Esophagus muscularis mucosa (tissue), 4 donors: ENCODE measurements at regions not wholly inside any gene's neighbourhood (a gene's known extent, or its start where the extent isn't known, plus 50 kb on each side); places are given as distances from the start of the nearest gene placed in this dataset.
A peak's percentile ranks its signal among the peaks of the same experiment; 100 is the strongest.
"Not testable (repeated sequence)": the region's sequence is repeated elsewhere in the genome, so short reads cannot be mapped to it uniquely, and the experiment has no call there.

Experiments used
- DNase-seq: peaks from one replicate; pipeline ENCODE4 v3.0.0-alpha.2; 2017; ENCODE audit errors: extremely low spot score
- H3K27ac ChIP-seq, 4 donors: fragments of 200-600 bp; sonication (generic); replicated peaks in 1 of 4; 1 replicate in 3 of 4; 2 replicates in 1 of 4; pipeline ENCODE4 v1.5.1; 2016 to 2019; ENCODE audit warnings: mild to moderate bottlenecking in 1 of 4
- H3K27me3 ChIP-seq, 4 donors: fragments of 200-600 bp; sonication (generic); one replicate each; pipeline versions ENCODE4 v1.5.1 to v1.6.0; 2016 to 2019
- H3K36me3 ChIP-seq, 4 donors: fragments of 200-600 bp; sonication (generic); one replicate each; pipeline ENCODE4 v1.5.1; 2016 to 2019
- H3K4me1 ChIP-seq, 4 donors: fragments of 200-600 bp; sonication (generic); one replicate each; pipeline ENCODE4 v1.5.1; 2016 to 2019
- H3K4me3 ChIP-seq, 4 donors: fragments of 200-600 bp; sonication (generic); 1 replicate in 2 of 4; 2 replicates in 2 of 4; pipeline ENCODE4 v1.5.1; 2016 to 2019; ENCODE audit warnings: mild to moderate bottlenecking in 4 of 4, moderate library complexity in 1 of 4
- H3K9me3 ChIP-seq, 4 donors: fragments of 200-600 bp; sonication (generic); 1 replicate in 3 of 4; 2 replicates in 1 of 4; pipeline ENCODE4 v1.5.1; 2016 to 2019
- CTCF ChIP-seq, 3 experiments: fragments of 200-600 bp in 2 of 3; fragments of 450-650 bp in 1 of 3; sonication (generic) in 2 of 3; IDR thresholded peaks; one replicate each; pipeline ENCODE4 v1.5.1; 2017 to 2019; ENCODE audit warnings: antibody characterized with exemption in 3 of 3, mild to moderate bottlenecking in 2 of 3, moderate library complexity in 1 of 3
- EP300 ChIP-seq: sonication (generic); formaldehyde crosslinking; IDR thresholded peaks from one replicate; pipeline ENCODE4 v1.6.1; 2017; ENCODE audit warnings: antibody characterized with exemption
- POLR2A ChIP-seq: fragments of 450-650 bp; IDR thresholded peaks from one replicate; pipeline ENCODE4 v1.6.1; 2017; ENCODE audit warnings: antibody characterized with exemption, moderate library complexity, mild to moderate bottlenecking, low read depth
- POLR2AphosphoS5 ChIP-seq, 2 donors: sonication (generic); formaldehyde crosslinking; IDR thresholded peaks; one replicate each; pipeline ENCODE4 v1.6.1; 2017; ENCODE audit warnings: antibody characterized with exemption in 2 of 2
- whole genome bisulfite sequencing: methylation state at CpG from one replicate; pipeline ENCODE4 v1.1.5; 2018; 5-methylcytosine and 5-hydroxymethylcytosine counted together
- intact Hi-C: fragments of 100-400 bp; cut with DNase I; formaldehyde crosslinking; loops from one replicate; pipeline ENCODE4 v1.15.1; 2023

- no peak for DNase-seq
- Histone ChIP-seq H3K36me3 (no peaks in the 10 kb centered on the region), H3K4me1 (peaks cover 3 to 9% (median 6%) of the 10 kb centered on the region in 4 donors), H3K4me3 (peak overlapping the region in 1 of 4 donors; percentile 15), H3K9me3 (peaks cover 0 to 6% (median 0%) of the 10 kb centered on the region in 4 donors), H3K27ac (no peak overlapping the region), H3K27me3 (peaks cover 0 to 90% (median 45%) of the 10 kb centered on the region in 4 donors)
- 3% methylated on average over 29 of the region's 35 CpGs for WGBS
- TF ChIP-seq CTCF (IDR thresholded peaks at IDR 0.05) (no peak), EP300 (no peak), POLR2A (no peak), POLR2AphosphoS5 (IDR thresholded peaks at IDR 0.05) (no peak)
- intact Hi-C loops, result no loop called here
These were observed 129.4 kb downstream of the TRIM27 start for GRCh38 chr6:28794175-28795002.

- H3K27ac ChIP-seq, H3K9me3 ChIP-seq, H3K4me1 ChIP-seq, DNase-seq, H3K36me3 ChIP-seq, H3K4me3 ChIP-seq, intact Hi-C loops: not testable (repeated sequence)
- WGBS, result 71% methylated on average over 4 of the region's 4 CpGs
- H3K27me3 ChIP-seq, result peaks cover 0 to 87% (median 18%) of the 10 kb centered on the region in 4 donors
These were observed 123.1 kb downstream of the TRIM27 start for GRCh38 chr6:28800647-28801046.

GRCh38 chr6:28802417-28803336 lies 121.1 kb downstream of the TRIM27 start:
- Histone ChIP-seq H3K9me3 (no peaks in the 10 kb centered on the region), H3K36me3 (no peaks in the 10 kb centered on the region), H3K27ac (no peak overlapping the region), H3K27me3 (peaks cover 0 to 86% (median 15%) of the 10 kb centered on the region in 4 donors), H3K4me1 (no peaks in the 10 kb centered on the region), H3K4me3 (no peak overlapping the region)
- no peak for DNase-seq
- TF ChIP-seq CTCF (IDR thresholded peaks at IDR 0.05), result no peak
- no peak for TF ChIP-seq POLR2AphosphoS5 (IDR thresholded peaks at IDR 0.05)
- TF ChIP-seq EP300, result no peak
- no peak for TF ChIP-seq POLR2A
- WGBS, result 32% methylated on average over 25 of the region's 25 CpGs
- intact Hi-C loops, result no loop called here

- Histone ChIP-seq H3K4me1 (no peaks in the 10 kb centered on the region), H3K27me3 (peaks cover 0 to 86% (median 13%) of the 10 kb centered on the region in 4 donors), H3K36me3 (no peaks in the 10 kb centered on the region), H3K4me3 (no peak overlapping the region), H3K27ac (no peak overlapping the region), H3K9me3 (no peaks in the 10 kb centered on the region)
- WGBS, result 4% methylated on average over 8 of the region's 8 CpGs
- DNase-seq, result no peak
- intact Hi-C loops, result no loop called here
- TF ChIP-seq EP300, result no peak
- TF ChIP-seq CTCF (IDR thresholded peaks at IDR 0.05), result no peak
- no peak for TF ChIP-seq POLR2AphosphoS5 (IDR thresholded peaks at IDR 0.05)
- TF ChIP-seq POLR2A, result no peak
These were observed 120.5 kb downstream of the TRIM27 start for GRCh38 chr6:28803337-28803709.

- Histone ChIP-seq H3K36me3 (no peaks in the 10 kb centered on the region), H3K9me3 (no peaks in the 10 kb centered on the region), H3K4me3 (no peak overlapping the region), H3K4me1 (peaks cover 0 to 6% (median 0%) of the 10 kb centered on the region in 4 donors), H3K27me3 (peaks cover 0 to 99% (median 46%) of the 10 kb centered on the region in 4 donors), H3K27ac (no peak overlapping the region)
- intact Hi-C loops, result no loop called here
- WGBS, result 11% methylated on average over 12 of the region's 12 CpGs
- no peak for TF ChIP-seq EP300
- TF ChIP-seq POLR2A, result no peak
- no peak for TF ChIP-seq CTCF (IDR thresholded peaks at IDR 0.05)
- no peak for TF ChIP-seq POLR2AphosphoS5 (IDR thresholded peaks at IDR 0.05)
- no peak for DNase-seq
These were observed 116.0 kb downstream of the TRIM27 start for GRCh38 chr6:28807682-28808280.
